ENCODE measurements at regions not wholly inside any gene's neighbourhood (a gene's known extent, or its start where the extent isn't known, plus 50 kb on each side); places are given as distances from the start of the nearest gene placed in this dataset.

DNA sequence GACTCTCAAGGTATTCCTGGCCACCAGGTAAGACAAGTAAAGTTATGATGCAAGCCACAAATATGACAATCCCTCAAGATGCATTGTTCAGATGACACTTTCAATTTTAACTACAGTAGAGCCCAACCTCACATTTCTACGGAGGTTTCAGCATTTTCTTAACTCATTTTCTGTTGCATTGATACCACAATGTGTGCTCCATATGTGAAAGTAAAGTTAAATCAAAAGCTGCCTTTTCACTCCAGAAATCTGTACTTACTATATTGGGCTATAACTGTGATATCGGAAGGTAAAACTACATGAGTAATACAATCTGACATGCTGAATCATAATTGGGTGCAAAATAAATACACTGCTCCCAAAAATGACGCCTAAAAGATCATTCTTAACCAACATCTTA is 333.6 kb upstream of the MEF2C start:
- TF ChIP-seq, protein P1, sequence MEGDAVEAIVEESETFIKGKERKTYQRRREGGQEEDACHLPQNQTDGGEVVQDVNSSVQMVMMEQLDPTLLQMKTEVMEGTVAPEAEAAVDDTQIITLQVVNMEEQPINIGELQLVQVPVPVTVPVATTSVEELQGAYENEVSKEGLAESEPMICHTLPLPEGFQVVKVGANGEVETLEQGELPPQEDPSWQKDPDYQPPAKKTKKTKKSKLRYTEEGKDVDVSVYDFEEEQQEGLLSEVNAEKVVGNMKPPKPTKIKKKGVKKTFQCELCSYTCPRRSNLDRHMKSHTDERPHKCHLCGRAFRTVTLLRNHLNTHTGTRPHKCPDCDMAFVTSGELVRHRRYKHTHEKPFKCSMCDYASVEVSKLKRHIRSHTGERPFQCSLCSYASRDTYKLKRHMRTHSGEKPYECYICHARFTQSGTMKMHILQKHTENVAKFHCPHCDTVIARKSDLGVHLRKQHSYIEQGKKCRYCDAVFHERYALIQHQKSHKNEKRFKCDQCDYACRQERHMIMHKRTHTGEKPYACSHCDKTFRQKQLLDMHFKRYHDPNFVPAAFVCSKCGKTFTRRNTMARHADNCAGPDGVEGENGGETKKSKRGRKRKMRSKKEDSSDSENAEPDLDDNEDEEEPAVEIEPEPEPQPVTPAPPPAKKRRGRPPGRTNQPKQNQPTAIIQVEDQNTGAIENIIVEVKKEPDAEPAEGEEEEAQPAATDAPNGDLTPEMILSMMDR (IDR thresholded peaks at IDR 0.05), result no peak
- TF ChIP-seq ZFX (IDR thresholded peaks at IDR 0.05; ENCODE audit: borderline replicate concordance), result no peak
